Caco-2 (cell line): ENCODE measurements at regions not wholly inside any gene's neighbourhood (a gene's known extent, or its start where the extent isn't known, plus 50 kb on each side); places are given as distances from the start of the nearest gene placed in this dataset.
"Not testable (repeated sequence)": the region's sequence is repeated elsewhere in the genome, so short reads cannot be mapped to it uniquely, and the experiment has no call there.

ENCODE experiments used
- BruUV-seq: library from RNA; stranded (reverse); fragments of 400-500 nt; replicated peaks from 2 replicates; lab custom pipeline; 2021; lab: Mats Ljungman, UMichigan
- CTCF ChIA-PET: fragments of 300-600 bp; sonication (Branson Sonifier 250); formaldehyde crosslinking; loops from one replicate; lab custom pipeline; 2022; ENCODE audit warnings: antibody characterized with exemption; lab: Charles Lee
- POLR2A ChIA-PET: fragments of 300-600 bp; sonication (Branson Sonifier 250); formaldehyde crosslinking; loops from one replicate; lab custom pipeline; 2022; ENCODE audit warnings: antibody characterized with exemption; lab: Charles Lee
- DNase-seq, 2 experiments: peaks; one replicate each; pipeline versions ENCODE4 v3.0.0 to v3.0.0-alpha.2; 2020 to 2022
- H3K27me3 ChIP-seq: replicated peaks from 2 replicates; pipeline ENCODE4 v1.6.0; 2011; ENCODE audit warnings: low read length; ENCODE audit not compliant: control insufficient read depth, insufficient read depth
- H3K36me3 ChIP-seq: 2 replicates; pipeline ENCODE4 v1.5.1; 2011; ENCODE audit warnings: low read length; ENCODE audit not compliant: control insufficient read depth, insufficient read depth
- H3K4me1 ChIP-seq: fragments of 250-450 bp; sonication (Bioruptor Pico); 2 replicates; pipeline ENCODE4 v1.5.1; 2020; ENCODE audit warnings: mild to moderate bottlenecking
- H3K4me3 ChIP-seq: 2 replicates; pipeline ENCODE4 v1.5.1; 2011; ENCODE audit warnings: low read depth, mild to moderate bottlenecking, control low read depth, low read length
- H3K9me3 ChIP-seq: fragments of 250-450 bp; sonication (Bioruptor Pico); 2 replicates; pipeline ENCODE4 v1.5.1; 2020; ENCODE audit warnings: mild to moderate bottlenecking, moderate library complexity
- H3K27ac Mint-ChIP-seq: one replicate; pipeline ENCODE4 v1.8.0; 2022; ENCODE audit warnings: mixed read lengths; ENCODE audit not compliant: unreplicated experiment
- H3K27me3 Mint-ChIP-seq: one replicate; pipeline ENCODE4 v1.8.0; 2022; ENCODE audit warnings: mixed read lengths; ENCODE audit not compliant: insufficient read depth, unreplicated experiment
- H3K36me3 Mint-ChIP-seq: one replicate; pipeline ENCODE4 v1.8.0; 2022; ENCODE audit warnings: mild to moderate bottlenecking, mixed read lengths; ENCODE audit not compliant: insufficient read depth, unreplicated experiment
- H3K4me1 Mint-ChIP-seq: one replicate; pipeline ENCODE4 v1.8.0; 2022; ENCODE audit warnings: low read depth, mixed read lengths; ENCODE audit not compliant: unreplicated experiment
- H3K4me3 Mint-ChIP-seq: one replicate; pipeline ENCODE4 v1.8.0; 2022; ENCODE audit warnings: mild to moderate bottlenecking, moderate library complexity, mixed read lengths; ENCODE audit not compliant: unreplicated experiment
- H3K9me3 Mint-ChIP-seq: one replicate; pipeline ENCODE4 v1.8.0; 2022; ENCODE audit warnings: mixed read lengths; ENCODE audit not compliant: unreplicated experiment
- CTCF ChIP-seq, 2 experiments: fragments of 200-600 bp in 1 of 2; IDR thresholded peaks; 1 replicate in 1 of 2; 2 replicates in 1 of 2; pipeline versions ENCODE4 v1.5.1 to v1.8.0; 2011 to 2022; ENCODE audit warnings: antibody characterized with exemption in 1 of 2, control low read depth in 1 of 2, inconsistent platforms in 1 of 2, low read depth in 1 of 2, low read length in 1 of 2, mild to moderate bottlenecking in 1 of 2, moderate library complexity in 1 of 2; ENCODE audit not compliant: insufficient read depth in 1 of 2, severe bottlenecking in 1 of 2, unreplicated experiment in 1 of 2
- intact Hi-C: fragments of 100-400 bp; cut with micrococcal nuclease; formaldehyde crosslinking; loops from one replicate; pipeline ENCODE4 v1.10.0; 2022; ENCODE audit not compliant: unreplicated experiment

- intact Hi-C loops: no loop called here
- CTCF ChIA-PET: interaction anchor here (0.7 kb wide), 1 partner anchor 515 kb away, joined by 3 read pairs; no protein-coding TSS in a partner anchor
- no peaks in the 10 kb centered on the region for H3K27me3 Mint-ChIP-seq
- peaks cover 6% of the 10 kb centered on the region for H3K4me1 Mint-ChIP-seq
- no peak overlapping the region for H3K27ac Mint-ChIP-seq
- H3K36me3 Mint-ChIP-seq: no peaks in the 10 kb centered on the region
- no peaks in the 10 kb centered on the region for H3K9me3 Mint-ChIP-seq
- no peak for TF ChIP-seq CTCF (IDR thresholded peaks at IDR 0.05; ENCODE audit: insufficient read depth in 1 of 2, low read depth in 1 of 2, low read length in 1 of 2, severe bottlenecking in 1 of 2, unreplicated experiment in 1 of 2)
- Histone ChIP-seq H3K27me3 (no peaks in the 10 kb centered on the region), H3K36me3 (no peaks in the 10 kb centered on the region), H3K4me1 (peaks cover 10% of the 10 kb centered on the region), H3K4me3 (no peak overlapping the region), H3K9me3 (no peaks in the 10 kb centered on the region)
- no peak for DNase-seq
- POLR2A ChIA-PET: interaction anchor here (0.6 kb wide), 1 partner anchor 124 kb away, joined by 3 read pairs; no protein-coding TSS in a partner anchor
- H3K4me3 Mint-ChIP-seq: peak overlapping the region; percentile 83
- BruUV-seq: no TSS peak
Measured at GRCh38 chr4:110412354-110413065, 63.4 kb upstream of the ENPEP start.

GRCh38 chr4:110411574-110412011 lies 64.4 kb upstream of the ENPEP start:
- ChIA-PET CTCF (interaction anchor here (1.0 kb wide), 1 partner anchor 61 kb away, joined by 4 read pairs; no protein-coding TSS in a partner anchor), POLR2A (no interaction called here)
- Mint-ChIP-seq H3K9me3 (no peaks in the 10 kb centered on the region), H3K36me3 (no peaks in the 10 kb centered on the region), H3K4me3 (peak overlapping the region; percentile 83), H3K27ac (peak overlapping the region; percentile 90), H3K27me3 (no peaks in the 10 kb centered on the region), H3K4me1 (peaks cover 6% of the 10 kb centered on the region)
- DNase-seq: peak; percentile 8 to 32
- Histone ChIP-seq H3K27me3 (no peaks in the 10 kb centered on the region), H3K4me3 (peak overlapping the region; percentile 46), H3K4me1 (peaks cover 10% of the 10 kb centered on the region), H3K9me3 (no peaks in the 10 kb centered on the region), H3K36me3 (no peaks in the 10 kb centered on the region)
- no peak for TF ChIP-seq CTCF (IDR thresholded peaks at IDR 0.05; ENCODE audit: insufficient read depth in 1 of 2, low read depth in 1 of 2, low read length in 1 of 2, severe bottlenecking in 1 of 2, unreplicated experiment in 1 of 2)
- BruUV-seq: no TSS peak
- intact Hi-C loops: no loop called here

- POLR2A ChIA-PET, intact Hi-C loops, H3K27me3 Mint-ChIP-seq, H3K9me3 ChIP-seq, H3K27me3 ChIP-seq, H3K36me3 ChIP-seq, H3K4me1 Mint-ChIP-seq, H3K9me3 Mint-ChIP-seq, H3K36me3 Mint-ChIP-seq: not testable (repeated sequence)
- peak overlapping the region; percentile 83 for H3K4me3 Mint-ChIP-seq
- TSS peak; percentile 61 for BruUV-seq
- H3K4me1 ChIP-seq: peaks cover 10% of the 10 kb centered on the region
- peak overlapping the region; percentile 90 for H3K27ac Mint-ChIP-seq
- H3K4me3 ChIP-seq: peak overlapping the region; percentile 46
- CTCF ChIA-PET: interaction anchor here (1.0 kb wide), 1 partner anchor 61 kb away, joined by 4 read pairs; no protein-coding TSS in a partner anchor
- DNase-seq: peak; percentile 47 to 53
Measured at GRCh38 chr4:110410853-110411573, 64.9 kb upstream of the ENPEP start.
